GM18907 (cell line): ENCODE measurements at regions not wholly inside any gene's neighbourhood (a gene's known extent, or its start where the extent isn't known, plus 50 kb on each side); places are given as distances from the start of the nearest gene placed in this dataset.

Source experiments
- ATAC-seq: cut with Tn5 transposase; IDR thresholded peaks from one replicate; pipeline ENCODE4 v1.9.1; 2021; ENCODE audit warnings: mild to moderate bottlenecking, moderate library complexity; ENCODE audit not compliant: unreplicated experiment

GRCh38 chr15:29880341-29880740 lies 58.1 kb upstream of the TJP1 start:
- ATAC-seq: peak; percentile 63

DNA sequence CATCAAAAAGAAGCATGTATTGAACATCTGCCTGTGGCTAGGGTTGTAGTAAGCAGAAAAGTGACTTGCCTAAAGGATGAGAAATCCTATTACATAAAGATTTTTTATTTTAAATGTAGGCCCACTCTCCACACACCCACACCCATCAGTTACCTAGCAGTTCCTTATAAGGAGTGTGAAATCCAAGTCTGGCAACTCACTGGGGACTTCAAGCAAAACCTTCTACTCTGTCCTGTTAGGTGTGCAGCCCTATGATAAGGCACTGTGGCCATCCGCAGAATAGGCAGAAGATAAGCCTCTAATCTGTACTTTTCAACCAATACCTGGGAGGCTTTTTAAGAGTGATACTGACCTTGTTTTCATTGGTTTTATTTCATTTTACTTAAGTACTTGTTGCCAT lies 52.7 kb upstream of the TJP1 start:
- ATAC-seq: no peak

GRCh38 chr15:29873947-29874411 lies 51.7 kb upstream of the TJP1 start:
- ATAC-seq: no peak

DNA sequence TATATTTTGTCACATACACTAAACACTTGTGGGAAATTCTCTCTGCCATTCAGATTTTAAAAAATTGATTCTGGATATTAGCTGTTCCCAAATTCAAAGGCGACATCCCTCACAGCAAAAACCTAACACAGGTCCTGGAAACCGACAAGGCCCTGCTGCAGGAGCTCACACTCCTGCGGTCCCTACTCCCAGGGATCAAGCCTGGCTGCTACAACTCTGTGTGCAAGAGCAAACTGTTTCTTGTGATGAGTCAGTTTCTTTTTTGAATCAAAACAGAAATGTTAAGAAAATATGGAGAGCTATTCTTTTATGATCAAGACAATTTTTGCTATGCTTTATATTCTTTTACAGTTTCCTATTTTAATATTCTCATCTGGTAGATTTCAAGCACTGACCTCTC lies 51.0 kb upstream of the TJP1 start:
- ATAC-seq: no peak

DNA sequence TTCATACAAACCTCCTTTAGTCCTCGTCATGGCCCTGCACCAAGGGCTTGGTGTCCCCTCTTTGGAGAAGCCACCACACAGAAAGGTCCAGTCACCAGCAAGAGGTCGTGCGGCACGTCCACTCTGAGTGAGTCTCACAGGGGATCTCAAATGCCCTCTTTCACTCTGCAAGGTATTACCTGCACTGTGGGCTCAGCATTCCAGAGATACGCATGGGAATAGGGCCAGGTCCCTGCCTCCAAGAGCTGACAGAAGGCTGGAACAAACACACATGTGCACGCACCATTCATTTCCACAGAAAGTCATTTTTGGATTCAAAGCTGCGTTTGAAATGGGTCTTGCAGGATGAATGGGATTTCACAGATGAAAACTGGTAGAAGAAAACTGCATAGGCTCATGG lies 50.4 kb upstream of the TJP1 start:
- ATAC-seq: no peak
